ENCODE measurements at regions not wholly inside any gene's neighbourhood (a gene's known extent, or its start where the extent isn't known, plus 50 kb on each side); places are given as distances from the start of the nearest gene placed in this dataset.
A peak's percentile ranks its signal among the peaks of the same experiment; 100 is the strongest.

- DNase-seq (ENCODE audit: low spot score): no peak
- in situ Hi-C loops (cut with MboI; ENCODE audit: low sequenced_read_pairs, unreplicated experiment): no loop called here
- TF ChIP-seq, protein P1, sequence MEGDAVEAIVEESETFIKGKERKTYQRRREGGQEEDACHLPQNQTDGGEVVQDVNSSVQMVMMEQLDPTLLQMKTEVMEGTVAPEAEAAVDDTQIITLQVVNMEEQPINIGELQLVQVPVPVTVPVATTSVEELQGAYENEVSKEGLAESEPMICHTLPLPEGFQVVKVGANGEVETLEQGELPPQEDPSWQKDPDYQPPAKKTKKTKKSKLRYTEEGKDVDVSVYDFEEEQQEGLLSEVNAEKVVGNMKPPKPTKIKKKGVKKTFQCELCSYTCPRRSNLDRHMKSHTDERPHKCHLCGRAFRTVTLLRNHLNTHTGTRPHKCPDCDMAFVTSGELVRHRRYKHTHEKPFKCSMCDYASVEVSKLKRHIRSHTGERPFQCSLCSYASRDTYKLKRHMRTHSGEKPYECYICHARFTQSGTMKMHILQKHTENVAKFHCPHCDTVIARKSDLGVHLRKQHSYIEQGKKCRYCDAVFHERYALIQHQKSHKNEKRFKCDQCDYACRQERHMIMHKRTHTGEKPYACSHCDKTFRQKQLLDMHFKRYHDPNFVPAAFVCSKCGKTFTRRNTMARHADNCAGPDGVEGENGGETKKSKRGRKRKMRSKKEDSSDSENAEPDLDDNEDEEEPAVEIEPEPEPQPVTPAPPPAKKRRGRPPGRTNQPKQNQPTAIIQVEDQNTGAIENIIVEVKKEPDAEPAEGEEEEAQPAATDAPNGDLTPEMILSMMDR (IDR thresholded peaks at IDR 0.05; ENCODE audit: borderline replicate concordance, control extremely low read depth, extremely low read depth, insufficient read depth, missing control alignments): no peak
Observed at GRCh38 chr18:57915248-57915647, 112.1 kb upstream of the ATP8B1 start.

GRCh38 chr18:57913686-57914085, 110.6 kb upstream of the ATP8B1 start:
- TF ChIP-seq, protein P1 (IDR thresholded peaks at IDR 0.05; ENCODE audit: borderline replicate concordance, control extremely low read depth, extremely low read depth, insufficient read depth, missing control alignments): no peak
- in situ Hi-C loops (cut with MboI; ENCODE audit: low sequenced_read_pairs, unreplicated experiment): no loop called here

DNA sequence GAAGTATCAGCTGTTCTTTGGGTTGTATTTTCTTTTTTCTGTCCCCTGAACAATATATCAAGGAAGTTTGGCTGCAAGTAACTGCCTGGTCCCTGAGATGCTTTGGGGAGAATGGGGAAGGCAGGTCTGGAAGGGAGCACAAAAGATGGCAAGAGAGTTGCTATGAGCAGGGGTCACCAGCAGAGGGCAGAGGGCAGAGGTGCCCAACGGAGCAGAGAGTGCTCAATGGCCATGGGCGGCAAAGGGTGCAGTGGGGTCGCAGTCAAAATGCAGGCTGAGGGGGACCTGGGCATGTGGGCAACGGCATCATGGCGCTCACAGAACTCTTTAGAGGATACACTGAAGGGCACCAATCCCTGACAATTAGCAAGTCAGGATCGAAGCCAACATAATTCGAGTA, 107.7 kb upstream of the ATP8B1 start:
- peak; percentile 41 for DNase-seq (ENCODE audit: low spot score)
- TF ChIP-seq, protein P1 (IDR thresholded peaks at IDR 0.05; ENCODE audit: borderline replicate concordance, control extremely low read depth, extremely low read depth, insufficient read depth, missing control alignments): peak; percentile 51

More at GRCh38 chr18:57913686-57914085, 110.6 kb upstream of the ATP8B1 start:
- no peak for DNase-seq (ENCODE audit: low spot score)

GRCh38 chr18:57910134-57910533, 107.0 kb upstream of the ATP8B1 start:
- in situ Hi-C loops (cut with MboI; ENCODE audit: low sequenced_read_pairs, unreplicated experiment): no loop called here
- TF ChIP-seq, protein P1 (IDR thresholded peaks at IDR 0.05; ENCODE audit: borderline replicate concordance, control extremely low read depth, extremely low read depth, insufficient read depth, missing control alignments): no peak
- no peak for DNase-seq (ENCODE audit: low spot score)

More for the DNA sequence above, 107.7 kb upstream of the ATP8B1 start:
- in situ Hi-C loops (cut with MboI; ENCODE audit: low sequenced_read_pairs, unreplicated experiment): no loop called here

DNA sequence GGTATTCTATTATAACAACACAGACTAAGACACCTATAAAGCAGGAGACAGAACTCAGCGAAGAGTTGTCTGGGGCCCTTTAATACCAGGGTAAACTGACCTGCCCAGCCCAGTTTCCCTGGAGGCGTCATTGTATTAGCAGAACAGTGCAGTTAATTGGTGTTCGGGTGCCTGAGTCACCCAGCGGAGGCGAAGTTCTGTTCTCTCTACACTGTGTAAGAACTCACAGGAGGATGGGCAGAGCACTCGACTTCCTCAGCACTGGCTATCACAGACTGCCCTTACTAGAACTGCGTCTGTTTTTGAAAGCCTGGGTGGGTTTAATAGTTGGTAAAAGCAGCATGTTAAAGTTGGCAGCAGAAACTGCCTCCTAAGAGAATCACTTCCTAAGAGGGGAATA, 106.5 kb upstream of the ATP8B1 start:
- TF ChIP-seq, protein P1 (IDR thresholded peaks at IDR 0.05; ENCODE audit: borderline replicate concordance, control extremely low read depth, extremely low read depth, insufficient read depth, missing control alignments): no peak
- in situ Hi-C loops (cut with MboI; ENCODE audit: low sequenced_read_pairs, unreplicated experiment): no loop called here
- DNase-seq (ENCODE audit: low spot score): no peak

DNA sequence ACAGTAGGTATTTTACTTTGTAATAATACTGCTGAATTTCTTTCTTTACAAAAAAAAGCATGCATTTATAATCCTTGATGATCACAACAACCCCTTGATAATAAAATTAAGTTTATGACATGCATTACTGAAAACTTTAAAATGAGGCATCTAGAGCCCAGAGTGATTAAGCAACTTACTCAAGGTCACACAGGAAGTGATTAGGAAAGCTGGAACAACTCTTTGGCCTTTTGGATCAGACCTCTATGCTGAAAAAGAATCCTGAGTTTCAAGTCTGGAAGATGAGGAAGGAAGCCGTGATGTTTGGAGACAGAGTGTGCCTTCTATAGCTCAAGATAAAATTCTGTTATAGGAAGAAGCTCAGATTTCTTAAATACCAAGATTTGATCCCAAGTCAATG, 105.0 kb upstream of the ATP8B1 start:
- DNase-seq (ENCODE audit: low spot score): no peak
- TF ChIP-seq, protein P1 (IDR thresholded peaks at IDR 0.05; ENCODE audit: borderline replicate concordance, control extremely low read depth, extremely low read depth, insufficient read depth, missing control alignments): no peak
- in situ Hi-C loops (cut with MboI; ENCODE audit: low sequenced_read_pairs, unreplicated experiment): no loop called here

DNA sequence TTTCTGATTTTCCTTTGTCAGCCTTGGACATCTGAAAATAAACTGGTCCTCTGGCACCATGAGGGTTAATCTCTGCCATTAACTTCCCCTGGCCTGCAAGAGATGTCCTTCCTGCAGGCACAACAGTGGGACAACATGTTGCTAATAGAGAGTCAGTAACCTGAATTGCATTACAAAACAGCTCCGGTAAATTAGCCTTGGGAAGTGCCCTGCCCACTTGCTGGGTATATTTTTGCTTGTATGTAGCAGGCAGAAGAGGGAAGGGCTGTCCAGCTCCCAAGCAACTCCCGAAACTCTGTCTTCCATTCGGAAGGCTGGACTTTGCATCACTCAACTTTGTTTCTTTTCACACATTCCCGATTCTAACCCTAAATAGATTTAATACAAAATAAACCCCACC, 104.4 kb upstream of the ATP8B1 start:
- DNase-seq (ENCODE audit: low spot score): no peak
- in situ Hi-C loops (cut with MboI; ENCODE audit: low sequenced_read_pairs, unreplicated experiment): no loop called here
- TF ChIP-seq, protein P1 (IDR thresholded peaks at IDR 0.05; ENCODE audit: borderline replicate concordance, control extremely low read depth, extremely low read depth, insufficient read depth, missing control alignments): no peak
